ENCODE measurements at regions not wholly inside any gene's neighbourhood (a gene's known extent, or its start where the extent isn't known, plus 50 kb on each side); places are given as distances from the start of the nearest gene placed in this dataset.
A peak's percentile ranks its signal among the peaks of the same experiment; 100 is the strongest.

DNA sequence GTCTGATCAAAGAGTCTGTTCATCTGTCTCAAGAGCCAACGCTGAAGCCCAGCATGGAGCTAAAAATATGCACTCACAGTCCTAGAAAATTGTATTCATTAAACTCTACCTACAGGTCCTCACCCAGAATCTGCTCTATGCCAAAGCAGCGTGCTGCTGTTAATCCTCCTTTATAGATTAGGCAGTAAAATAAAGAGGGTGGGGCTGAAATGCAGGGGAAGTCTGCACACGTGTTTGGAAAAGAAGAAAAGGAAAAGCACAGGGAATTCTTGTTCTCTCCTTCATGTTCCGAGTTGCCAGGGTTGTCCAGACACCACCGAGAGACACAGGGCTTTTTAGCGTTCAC lies 121.4 kb upstream of the TMEM161B start:
- H3K79me2 ChIP-seq (replicated peaks; ENCODE audit: insufficient read depth): no peaks in the 10 kb centered on the region
- no peak for ATAC-seq
- Mint-ChIP-seq H3K27ac (peak overlapping the region; percentile 98; the same call in 1 of the 2 replicates), H3K4me1 (peaks cover 76% of the 10 kb centered on the region), H3K9me3 (no peaks in the 10 kb centered on the region), H3K36me3 (ENCODE audit: low read depth) (no peaks in the 10 kb centered on the region), H3K27me3 (ENCODE audit: insufficient read depth, low read depth, poor library complexity) (peaks cover 13% of the 10 kb centered on the region), H3K4me3 (no peak overlapping the region)
- no peak for DNase-seq (ENCODE audit: low spot score)
- no peaks in the 10 kb centered on the region for H4K20me1 ChIP-seq (replicated peaks; ENCODE audit: insufficient read depth)
- no peaks in the 10 kb centered on the region for H3K36me3 ChIP-seq (ENCODE audit: insufficient read depth)
- peak overlapping the region; percentile 94 for H3K27ac ChIP-seq (ENCODE audit: low read depth)
- 0 out of 2 replicates have a peak, but pooled peaks cover 3% of the 10 kb centered on the region for H3F3A ChIP-seq (replicated peaks; ENCODE audit: low read depth)
- no peaks in the 10 kb centered on the region for H3K27me3 ChIP-seq (ENCODE audit: insufficient read depth)
- peaks cover 82% of the 10 kb centered on the region for H3K4me1 ChIP-seq (ENCODE audit: insufficient read depth)
- no peak for TF ChIP-seq POLR2AphosphoS5 (IDR thresholded peaks at IDR 0.05; ENCODE audit: low read depth)
- no peak for TF ChIP-seq EZH2 (IDR thresholded peaks at IDR 0.05; ENCODE audit: low read depth, unreplicated experiment)
- TF ChIP-seq EZH2phosphoT487 (IDR thresholded peaks at IDR 0.05; ENCODE audit: unreplicated experiment): no peak
- no peak for TF ChIP-seq NANOG (IDR thresholded peaks at IDR 0.05; ENCODE audit: borderline replicate concordance)
- no peak for TF ChIP-seq ZNF331 (CRISPR knock-in tag; IDR thresholded peaks at IDR 0.05; ENCODE audit: low read depth)
- no peak for TF ChIP-seq JUNB (IDR thresholded peaks at IDR 0.05; ENCODE audit: unreplicated experiment)
- no peak for TF ChIP-seq ETS1 (IDR thresholded peaks at IDR 0.05)
- no peak for TF ChIP-seq ZNF114 (CRISPR knock-in tag; IDR thresholded peaks at IDR 0.05)
- TF ChIP-seq ZNF462 (CRISPR knock-in tag; IDR thresholded peaks at IDR 0.05): no peak
- TF ChIP-seq, protein P1, sequence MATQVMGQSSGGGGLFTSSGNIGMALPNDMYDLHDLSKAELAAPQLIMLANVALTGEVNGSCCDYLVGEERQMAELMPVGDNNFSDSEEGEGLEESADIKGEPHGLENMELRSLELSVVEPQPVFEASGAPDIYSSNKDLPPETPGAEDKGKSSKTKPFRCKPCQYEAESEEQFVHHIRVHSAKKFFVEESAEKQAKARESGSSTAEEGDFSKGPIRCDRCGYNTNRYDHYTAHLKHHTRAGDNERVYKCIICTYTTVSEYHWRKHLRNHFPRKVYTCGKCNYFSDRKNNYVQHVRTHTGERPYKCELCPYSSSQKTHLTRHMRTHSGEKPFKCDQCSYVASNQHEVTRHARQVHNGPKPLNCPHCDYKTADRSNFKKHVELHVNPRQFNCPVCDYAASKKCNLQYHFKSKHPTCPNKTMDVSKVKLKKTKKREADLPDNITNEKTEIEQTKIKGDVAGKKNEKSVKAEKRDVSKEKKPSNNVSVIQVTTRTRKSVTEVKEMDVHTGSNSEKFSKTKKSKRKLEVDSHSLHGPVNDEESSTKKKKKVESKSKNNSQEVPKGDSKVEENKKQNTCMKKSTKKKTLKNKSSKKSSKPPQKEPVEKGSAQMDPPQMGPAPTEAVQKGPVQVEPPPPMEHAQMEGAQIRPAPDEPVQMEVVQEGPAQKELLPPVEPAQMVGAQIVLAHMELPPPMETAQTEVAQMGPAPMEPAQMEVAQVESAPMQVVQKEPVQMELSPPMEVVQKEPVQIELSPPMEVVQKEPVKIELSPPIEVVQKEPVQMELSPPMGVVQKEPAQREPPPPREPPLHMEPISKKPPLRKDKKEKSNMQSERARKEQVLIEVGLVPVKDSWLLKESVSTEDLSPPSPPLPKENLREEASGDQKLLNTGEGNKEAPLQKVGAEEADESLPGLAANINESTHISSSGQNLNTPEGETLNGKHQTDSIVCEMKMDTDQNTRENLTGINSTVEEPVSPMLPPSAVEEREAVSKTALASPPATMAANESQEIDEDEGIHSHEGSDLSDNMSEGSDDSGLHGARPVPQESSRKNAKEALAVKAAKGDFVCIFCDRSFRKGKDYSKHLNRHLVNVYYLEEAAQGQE (IDR thresholded peaks at IDR 0.05; ENCODE audit: unreplicated experiment): no peak
- TF ChIP-seq STAT1 (IDR thresholded peaks at IDR 0.05; ENCODE audit: unreplicated experiment): no peak
- TF ChIP-seq CTCF (conservative IDR thresholded peaks at IDR 0.05; ENCODE audit: low read depth in 2 of 2): no peak
- no peak for TF ChIP-seq CREB1 (CRISPR knock-in tag; IDR thresholded peaks at IDR 0.05; ENCODE audit: low read depth)
- H3K4me3 ChIP-seq: no peak overlapping the region
- 0 out of 2 replicates have a peak, but pooled peaks cover 3% of the 10 kb centered on the region for H3K9me2 ChIP-seq (ENCODE audit: insufficient read depth)
- H2AFZ ChIP-seq: no peak overlapping the region
- peak overlapping the region; percentile 12 for H3K4me2 ChIP-seq

All from GM23338 (cell line).